K562 (cell line): ENCODE measurements at regions not wholly inside any gene's neighbourhood (a gene's known extent, or its start where the extent isn't known, plus 50 kb on each side); places are given as distances from the start of the nearest gene placed in this dataset.

Experiments used
- ATAC-seq: fragments of 200-7000 bp; cut with Tn5 transposase; 3 replicates; pipeline ENCODE4 v1.9.1; 2020; ENCODE audit warnings: moderate library complexity
- BruUV-seq: library from RNA; stranded (reverse); fragments of 400-500 nt; replicated peaks from 2 replicates; lab custom pipeline; 2021; lab: Mats Ljungman, UMichigan
- CTCF ChIA-PET: fragments of 300-600 bp; formaldehyde crosslinking; extraction: SDS; loops from one replicate; lab custom pipeline; 2021; ENCODE audit warnings: low intra/inter-chr PET ratio; lab: Yijun Ruan, JAX
- POLR2A ChIA-PET: fragments of 300-600, 350-650 bp; sonication (Branson Sonifier 250); formaldehyde crosslinking; extraction: SDS; loops from one replicate; lab custom pipeline; 2021; ENCODE audit warnings: antibody characterized with exemption, inconsistent platforms; lab: Yijun Ruan, JAX
- DNase-seq, 4 experiments: peaks; one replicate each; pipeline versions ENCODE4 v3.0.0 to v3.0.0-alpha.2; 2011 to 2018; ENCODE audit warnings: low spot score in 3 of 4, mixed read lengths in 3 of 4; ENCODE audit errors: extremely low read depth in 1 of 4
- FAIRE-seq: peaks from 2 replicates; lab custom pipeline; 2011; peaks lifted over from hg19 to GRCh38; lab: Jason Lieb, UNC
- H2AFZ ChIP-seq: 2 replicates; pipeline ENCODE4 v1.6.0; 2011; ENCODE audit warnings: low read depth, low read length, control low read depth, inconsistent platforms
- H3K27ac ChIP-seq: fragments of 200-600 bp; 3 replicates; pipeline ENCODE4 v1.8.0; 2011; ENCODE audit warnings: low read depth, mild to moderate bottlenecking, control low read depth, inconsistent platforms, low read length, moderate library complexity, mixed read lengths; ENCODE audit errors: extremely low read depth
- H3K27me3 ChIP-seq, 2 experiments: fragments of 300-600 bp in 1 of 2; 2 replicates in 1 of 2; 3 replicates in 1 of 2; pipeline versions ENCODE4 v1.6.0 to v1.8.0; 2011; ENCODE audit warnings: inconsistent platforms in 2 of 2, low read length in 2 of 2, mild to moderate bottlenecking in 1 of 2, mixed read lengths in 1 of 2, moderate library complexity in 1 of 2; ENCODE audit not compliant: control insufficient read depth in 2 of 2, insufficient read depth in 2 of 2
- H3K36me3 ChIP-seq: fragments of 300-600 bp; 3 replicates; pipeline ENCODE4 v1.8.0; 2011; ENCODE audit warnings: mild to moderate bottlenecking, low read length, inconsistent platforms; ENCODE audit not compliant: control insufficient read depth, insufficient read depth
- H3K4me1 ChIP-seq, 2 experiments: fragments of 200-600 bp in 1 of 2; replicated peaks in 1 of 2; 2 replicates in 1 of 2; 3 replicates in 1 of 2; pipeline versions ENCODE4 v1.5.1 to v1.8.0; 2011; ENCODE audit warnings: inconsistent platforms in 2 of 2, low read length in 2 of 2, mild to moderate bottlenecking in 1 of 2, mixed read lengths in 1 of 2, moderate library complexity in 1 of 2; ENCODE audit not compliant: control insufficient read depth in 2 of 2, insufficient read depth in 2 of 2
- H3K4me2 ChIP-seq: 2 replicates; pipeline ENCODE4 v1.6.1; 2011; ENCODE audit warnings: low read length, control low read depth, inconsistent platforms, mixed read lengths; ENCODE audit not compliant: insufficient read depth
- H3K4me3 ChIP-seq: fragments of 200-600 bp; sonication (generic), shearing (Covaris generic); 2 replicates; pipeline ENCODE4 v1.5.1; 2016; ENCODE audit warnings: control low read depth, inconsistent platforms
- H3K79me2 ChIP-seq: fragments of 200-600 bp; 3 replicates; pipeline ENCODE4 v1.8.0; 2011; ENCODE audit warnings: low read length, inconsistent platforms; ENCODE audit not compliant: control insufficient read depth, insufficient read depth
- H3K9ac ChIP-seq, 2 experiments: 2 replicates each; pipeline versions ENCODE4 v1.6.0 to v1.6.1; 2011; ENCODE audit warnings: low read depth in 2 of 2, low read length in 2 of 2, control low read depth in 1 of 2, inconsistent platforms in 1 of 2, mild to moderate bottlenecking in 1 of 2, mixed read lengths in 1 of 2; ENCODE audit not compliant: insufficient read depth in 1 of 2
- H3K9me1 ChIP-seq: one replicate; pipeline ENCODE4 v1.6.0; 2011; ENCODE audit warnings: inconsistent platforms, mild to moderate bottlenecking, low read length, moderate library complexity; ENCODE audit not compliant: control insufficient read depth, insufficient read depth
- H3K9me3 ChIP-seq: replicated peaks from 2 replicates; pipeline ENCODE4 v1.5.1; 2011; ENCODE audit warnings: low read depth, low read length, inconsistent platforms; ENCODE audit not compliant: control insufficient read depth, insufficient read depth
- H4K20me1 ChIP-seq: replicated peaks from 2 replicates; pipeline ENCODE4 v1.6.1; 2011; ENCODE audit warnings: low read length, inconsistent platforms, mixed read lengths; ENCODE audit not compliant: control insufficient read depth, insufficient read depth
- ATF3 ChIP-seq, 2 experiments: fragments of 450-650 bp in 1 of 2; sonication (generic) in 1 of 2; formaldehyde crosslinking in 1 of 2; IDR thresholded peaks in 1 of 2; conservative IDR thresholded peaks in 1 of 2; 2 replicates each; pipeline versions ENCODE4 v1.6.1 to v1.8.1; 2016 to 2023; ENCODE audit warnings: mild to moderate bottlenecking in 2 of 2, moderate library complexity in 2 of 2, inconsistent platforms in 1 of 2, missing genetic modification reagents in 1 of 2
- CBFA2T3 ChIP-seq: fragments of 450-650 bp; IDR thresholded peaks from 2 replicates; pipeline ENCODE4 v1.6.1; 2017
- FOS ChIP-seq: IDR thresholded peaks from 3 replicates; pipeline ENCODE4 v1.6.1; 2011; ENCODE audit not compliant: insufficient read length; ENCODE audit errors: extremely low read depth
- KAT8 ChIP-seq: fragments of 450-650 bp; IDR thresholded peaks from 2 replicates; pipeline ENCODE4 v1.6.1; 2016; ENCODE audit warnings: low read depth, mild to moderate bottlenecking
- WGBS: fragments of 100-300 bp; shearing (Covaris generic); methylation state at CpG from one replicate; pipeline ENCODE4 v1.1.6; 2016; ENCODE audit warnings: low coverage, mixed read lengths; ENCODE audit not compliant: insufficient coverage; ENCODE audit errors: missing lambda C conversion rate; 5-methylcytosine and 5-hydroxymethylcytosine counted together
- in situ Hi-C: fragments of 300-500 bp; cut with MboI; formaldehyde crosslinking; loops from 4 replicates; pipeline ENCODE4 v1.15.0; 2018; ENCODE audit warnings: inconsistent platforms, mixed read lengths
- intact Hi-C: fragments of 100-400 bp; cut with micrococcal nuclease; formaldehyde crosslinking; loops from 2 replicates; pipeline ENCODE4 v1.14.2; 2022

- peak in 1 of 4 experiments; percentile 7 for DNase-seq
- H4K20me1 ChIP-seq: no peaks in the 10 kb centered on the region
- no peaks in the 10 kb centered on the region for H3K79me2 ChIP-seq
- peaks cover 20% of the 10 kb centered on the region; the same call in 2 of the 3 replicates for H3K36me3 ChIP-seq
- peak; percentile 32; the same call in 1 of the 3 replicates for ATAC-seq
- intact Hi-C loops: no loop called here
- no peaks in the 10 kb centered on the region for H3K9me1 ChIP-seq
- H3K4me2 ChIP-seq: no peak overlapping the region
- CTCF ChIA-PET: no interaction called here
- no peak overlapping the region for H2AFZ ChIP-seq
- no peaks in the 10 kb centered on the region; a peak in 1 of 5 replicates for H3K4me1 ChIP-seq
- no peak overlapping the region for H3K27ac ChIP-seq
- no TSS peak for BruUV-seq
- H3K9ac ChIP-seq: no peak overlapping the region
- 55% methylated on average over 1 of the region's 2 CpGs for WGBS
- H3K9me3 ChIP-seq: no peaks in the 10 kb centered on the region
- TF ChIP-seq CBFA2T3: peak; percentile 33
- no peak for TF ChIP-seq FOS
- TF ChIP-seq, all 486 proteins: peak for 1
- in situ Hi-C loops: no loop called here
- Histone ChIP-seq H3K4me3 (no peak overlapping the region), H3K27me3 (no peaks in the 10 kb centered on the region)
- FAIRE-seq: no peak
- POLR2A ChIA-PET: no interaction called here
Measured at GRCh38 chr4:123077330-123077729, 154.9 kb upstream of the NUDT6 start.

GRCh38 chr4:123081971-123082370 is 159.6 kb upstream of the NUDT6 start:
- DNase-seq: no peak
- ChIA-PET POLR2A (interaction anchor here (0.6 kb wide), 1 partner anchor 349 kb away, joined by 3 read pairs; no protein-coding TSS in a partner anchor), CTCF (no interaction called here)
- in situ Hi-C loops (no loop called here), intact Hi-C loops (no loop called here)
- H3K9me1 ChIP-seq: no peaks in the 10 kb centered on the region
- no peak overlapping the region for H3K4me2 ChIP-seq
- H4K20me1 ChIP-seq: no peaks in the 10 kb centered on the region
- no peak overlapping the region for H2AFZ ChIP-seq
- no peak for ATAC-seq
- peaks cover 20% of the 10 kb centered on the region; the same call in 2 of the 3 replicates for H3K36me3 ChIP-seq
- no peaks in the 10 kb centered on the region for H3K9me3 ChIP-seq
- TF ChIP-seq ATF3 (IDR thresholded peaks at IDR 0.05) (peak; percentile 26; the same call in 1 of the 2 replicates), ATF3 (CRISPR knock-in tag; conservative IDR thresholded peaks at IDR 0.05) (no peak), KAT8 (no peak)
- H3K27ac ChIP-seq: no peak overlapping the region
- H3K79me2 ChIP-seq: peaks cover 5% of the 10 kb centered on the region; the same call in 1 of the 3 replicates
- no peak overlapping the region for H3K4me3 ChIP-seq
- H3K4me1 ChIP-seq: no peaks in the 10 kb centered on the region; a peak in 1 of 5 replicates
- H3K9ac ChIP-seq: no peak overlapping the region
- H3K27me3 ChIP-seq: no peaks in the 10 kb centered on the region
- 80% methylated on average over 3 of the region's 3 CpGs for WGBS
- no peak for FAIRE-seq
- BruUV-seq: no TSS peak
